Body of pancreas (tissue), 4 donors: ENCODE measurements at regions not wholly inside any gene's neighbourhood (a gene's known extent, or its start where the extent isn't known, plus 50 kb on each side); places are given as distances from the start of the nearest gene placed in this dataset.

Source experiments
- POLR2A ChIP-seq, 3 donors: fragments of 450-650 bp; IDR thresholded peaks; one replicate each; pipeline ENCODE4 v1.6.1; 2016; ENCODE audit warnings: antibody characterized with exemption in 3 of 3, mild to moderate bottlenecking in 2 of 3
- TF ChIP-seq, protein P1 (sequence below), 7 experiments: fragments of 450-650 bp in 4 of 7; fragments of 200-600 bp in 3 of 7; sonication (generic) in 3 of 7; IDR thresholded peaks; one replicate each; pipeline ENCODE4 v1.5.1; 2016 to 2019; ENCODE audit warnings: antibody characterized with exemption in 7 of 7

- TF ChIP-seq, protein P1, sequence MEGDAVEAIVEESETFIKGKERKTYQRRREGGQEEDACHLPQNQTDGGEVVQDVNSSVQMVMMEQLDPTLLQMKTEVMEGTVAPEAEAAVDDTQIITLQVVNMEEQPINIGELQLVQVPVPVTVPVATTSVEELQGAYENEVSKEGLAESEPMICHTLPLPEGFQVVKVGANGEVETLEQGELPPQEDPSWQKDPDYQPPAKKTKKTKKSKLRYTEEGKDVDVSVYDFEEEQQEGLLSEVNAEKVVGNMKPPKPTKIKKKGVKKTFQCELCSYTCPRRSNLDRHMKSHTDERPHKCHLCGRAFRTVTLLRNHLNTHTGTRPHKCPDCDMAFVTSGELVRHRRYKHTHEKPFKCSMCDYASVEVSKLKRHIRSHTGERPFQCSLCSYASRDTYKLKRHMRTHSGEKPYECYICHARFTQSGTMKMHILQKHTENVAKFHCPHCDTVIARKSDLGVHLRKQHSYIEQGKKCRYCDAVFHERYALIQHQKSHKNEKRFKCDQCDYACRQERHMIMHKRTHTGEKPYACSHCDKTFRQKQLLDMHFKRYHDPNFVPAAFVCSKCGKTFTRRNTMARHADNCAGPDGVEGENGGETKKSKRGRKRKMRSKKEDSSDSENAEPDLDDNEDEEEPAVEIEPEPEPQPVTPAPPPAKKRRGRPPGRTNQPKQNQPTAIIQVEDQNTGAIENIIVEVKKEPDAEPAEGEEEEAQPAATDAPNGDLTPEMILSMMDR (IDR thresholded peaks at IDR 0.05), result no peak
- TF ChIP-seq POLR2A (IDR thresholded peaks at IDR 0.05), result no peak
Observed at GRCh38 chr5:155987265-155987810, 339.6 kb upstream of the SGCD start.
